Activated T-cell treated with anti-CD3 and anti-CD28 coated beads for 24 hours (primary cell): ENCODE measurements at regions not wholly inside any gene's neighbourhood (a gene's known extent, or its start where the extent isn't known, plus 50 kb on each side); places are given as distances from the start of the nearest gene placed in this dataset.

ENCODE experiments used
- DNase-seq: peaks from one replicate; pipeline ENCODE4 v3.0.0-alpha.2; 2020; ENCODE audit warnings: low read depth

DNA sequence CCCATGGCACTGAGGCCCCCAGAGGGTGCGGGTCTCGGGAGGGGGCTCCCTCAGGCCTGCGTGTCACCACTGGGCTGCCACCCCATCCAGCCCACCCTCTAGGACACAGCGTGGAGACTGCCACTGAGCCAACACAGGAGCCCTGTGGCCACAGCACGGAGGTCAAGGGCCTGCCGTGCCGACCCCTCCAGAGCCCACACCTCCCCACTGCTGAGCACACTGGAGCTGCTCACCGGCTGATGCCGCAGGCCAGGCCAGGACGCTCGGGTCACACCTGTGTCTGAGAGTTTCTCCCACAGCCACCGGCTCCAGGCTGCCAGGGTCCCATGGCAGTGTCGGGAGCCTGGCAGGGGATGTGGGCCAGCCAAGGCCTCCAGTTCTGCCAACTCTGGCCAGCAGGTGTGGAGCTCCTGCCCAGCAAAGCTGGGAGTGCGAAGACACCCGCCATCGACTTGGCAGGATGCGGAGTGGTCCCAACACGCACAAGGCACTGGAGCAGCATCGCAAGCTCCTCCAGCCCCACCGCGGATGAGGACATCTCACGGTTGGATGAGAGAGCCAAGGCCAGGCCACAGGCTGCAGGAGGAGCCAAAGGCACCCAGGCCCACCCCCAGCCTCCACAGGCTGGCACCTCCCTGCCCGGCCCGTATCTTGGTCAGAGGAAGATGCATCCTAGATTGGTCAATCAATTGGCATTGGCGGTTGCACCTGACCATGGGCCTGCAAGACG, 187.1 kb downstream of the BRD1 start:
- DNase-seq = no peak

GRCh38 chr22:49639956-49640355, 187.7 kb downstream of the BRD1 start:
- no peak for DNase-seq

- DNase-seq = no peak
Measured at GRCh38 chr22:49638788-49639187, 188.9 kb downstream of the BRD1 start.

GRCh38 chr22:49638001-49638400, 189.7 kb downstream of the BRD1 start:
- DNase-seq = no peak

GRCh38 chr22:49637255-49637760, 190.4 kb downstream of the BRD1 start:
- DNase-seq = no peak

- no peak for DNase-seq
Measured at GRCh38 chr22:49636649-49637048, 191.0 kb downstream of the BRD1 start.

DNA sequence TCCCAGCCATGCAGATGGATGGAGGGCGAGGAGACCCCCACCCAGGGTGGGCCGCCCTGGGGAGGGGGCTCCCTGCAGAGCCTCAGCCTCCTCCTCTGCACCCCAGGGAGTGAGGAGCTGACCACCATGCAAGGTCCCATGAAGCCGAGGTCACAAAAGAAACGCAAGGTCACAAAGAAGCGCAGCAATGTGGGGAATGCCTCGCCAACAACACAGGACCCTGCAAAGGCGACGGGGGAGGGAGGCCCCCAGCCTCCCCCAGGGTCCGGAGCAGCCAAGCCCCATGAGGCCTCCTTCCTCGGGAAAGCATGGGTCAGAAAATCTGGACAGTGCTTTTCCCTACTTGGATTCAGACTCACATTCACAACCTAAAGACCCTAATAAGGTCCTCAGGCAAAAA, 191.5 kb downstream of the BRD1 start:
- no peak for DNase-seq

- DNase-seq = no peak
Measured at GRCh38 chr22:49634006-49634772, 193.5 kb downstream of the BRD1 start.

GRCh38 chr22:49633010-49633324, 194.7 kb downstream of the BRD1 start:
- DNase-seq = no peak

- DNase-seq = no peak
Measured at GRCh38 chr22:49632199-49633009, 195.3 kb downstream of the BRD1 start.

- DNase-seq = no peak
Measured at GRCh38 chr22:49630448-49630946, 197.2 kb downstream of the BRD1 start.

DNA sequence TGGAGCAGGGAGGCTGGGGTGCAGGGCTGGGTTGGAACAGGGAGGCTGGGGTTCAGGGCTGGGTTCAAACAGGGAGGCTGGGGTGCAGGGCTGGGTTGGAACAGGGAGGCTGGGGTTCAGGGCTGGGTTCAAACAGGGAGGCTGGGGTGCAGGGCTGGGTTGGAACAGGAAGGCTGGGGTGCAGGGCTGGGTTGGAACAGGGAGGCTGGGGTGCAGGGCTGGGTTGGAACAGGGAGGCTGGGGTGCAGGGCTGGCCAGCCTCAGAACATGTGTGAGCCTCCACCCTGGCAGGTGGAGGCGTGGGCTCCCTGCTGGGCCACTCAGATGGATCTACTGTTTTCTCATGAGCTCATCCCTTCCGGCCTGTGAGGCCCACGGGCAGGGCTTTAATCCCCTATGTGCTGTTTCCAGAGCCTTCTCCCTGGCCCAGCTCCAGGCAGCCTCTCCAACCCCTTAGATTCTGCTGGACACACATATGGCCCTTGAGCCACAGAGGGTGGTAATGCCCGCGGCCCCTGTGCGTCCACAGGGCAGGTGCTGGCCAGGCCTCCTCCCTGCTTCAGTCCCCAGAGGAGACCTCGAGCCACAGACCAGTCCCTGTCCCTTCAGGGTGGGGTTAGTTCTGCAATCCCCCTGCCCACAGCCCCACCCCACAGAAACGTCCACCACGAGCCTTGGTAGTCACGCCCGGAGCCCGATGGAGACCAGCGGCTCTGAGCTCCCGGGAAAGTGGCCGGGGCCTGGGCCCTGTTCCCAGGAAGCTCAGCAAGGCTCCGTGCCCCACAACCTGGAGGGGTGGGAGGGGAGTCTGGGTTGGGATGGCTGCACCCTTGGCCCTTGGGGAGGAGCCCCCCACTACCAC, 197.9 kb downstream of the BRD1 start:
- DNase-seq = no peak

DNA sequence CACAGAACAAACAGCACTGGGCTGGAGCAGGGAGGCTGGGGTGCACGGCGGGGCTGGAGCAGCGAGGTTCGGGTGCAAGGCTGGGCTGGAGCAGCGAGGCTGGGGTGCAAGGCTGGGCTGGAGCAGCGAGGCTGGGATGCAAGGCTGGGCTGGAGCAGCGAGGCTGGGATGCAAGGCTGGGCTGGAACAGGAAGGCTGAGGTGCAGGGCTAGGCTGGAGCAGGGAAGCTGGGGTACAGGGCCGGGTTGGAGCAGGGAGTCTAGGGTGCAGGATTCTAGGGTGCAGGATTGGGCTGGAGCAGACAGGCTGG, 198.5 kb downstream of the BRD1 start:
- DNase-seq = no peak

GRCh38 chr22:49628391-49629260, 199.0 kb downstream of the BRD1 start:
- no peak for DNase-seq

GRCh38 chr22:49627217-49628181, 200.2 kb downstream of the BRD1 start:
- no peak for DNase-seq

- no peak for DNase-seq
Measured at GRCh38 chr22:49626361-49627216, 201.1 kb downstream of the BRD1 start.

DNA sequence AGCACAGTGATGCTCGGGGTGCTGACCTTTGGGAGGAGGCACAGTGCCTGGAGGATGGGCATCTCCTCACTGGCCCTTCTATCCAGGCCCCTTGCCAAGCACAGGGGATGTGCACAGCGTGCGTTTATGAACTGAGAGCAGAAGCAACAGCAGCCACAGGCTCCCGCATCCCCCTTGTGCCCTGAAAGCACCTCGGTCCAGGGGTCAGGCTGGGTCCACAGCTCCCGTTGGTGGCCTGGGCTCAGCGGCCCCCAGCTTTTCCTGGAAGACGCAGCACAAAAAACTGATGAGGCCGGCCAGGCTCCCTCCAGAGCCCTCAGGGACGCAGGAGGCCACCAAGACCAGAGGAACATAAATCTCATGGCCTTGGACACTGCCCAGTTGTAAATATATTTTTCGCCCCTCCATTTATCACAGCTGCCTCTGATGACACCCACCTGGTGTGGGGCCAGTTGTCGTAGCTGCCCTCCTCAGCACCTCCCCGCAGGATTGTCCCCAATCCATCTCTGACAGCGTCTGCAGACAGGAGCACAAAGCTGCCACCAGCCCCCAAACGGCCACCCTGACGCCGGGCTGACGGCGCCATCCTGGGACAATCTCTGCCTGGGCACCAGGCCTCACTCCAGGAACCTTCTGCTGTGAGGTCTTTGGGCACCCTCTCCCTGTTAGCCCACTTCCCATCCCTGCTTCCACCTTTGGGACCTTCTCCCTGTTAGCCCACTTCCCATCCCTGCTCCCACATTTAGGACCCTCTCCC, 203.1 kb downstream of the BRD1 start:
- no peak for DNase-seq

- no peak for DNase-seq
Measured at GRCh38 chr22:49623715-49624114, 204.0 kb downstream of the BRD1 start.
